HG03378 (cell line): ENCODE measurements at regions not wholly inside any gene's neighbourhood (a gene's known extent, or its start where the extent isn't known, plus 50 kb on each side); places are given as distances from the start of the nearest gene placed in this dataset.

ENCODE experiments used
- ATAC-seq: cut with Tn5 transposase; IDR thresholded peaks from one replicate; pipeline ENCODE4 v1.9.1; 2021; ENCODE audit warnings: mild to moderate bottlenecking, moderate library complexity; ENCODE audit not compliant: unreplicated experiment

DNA sequence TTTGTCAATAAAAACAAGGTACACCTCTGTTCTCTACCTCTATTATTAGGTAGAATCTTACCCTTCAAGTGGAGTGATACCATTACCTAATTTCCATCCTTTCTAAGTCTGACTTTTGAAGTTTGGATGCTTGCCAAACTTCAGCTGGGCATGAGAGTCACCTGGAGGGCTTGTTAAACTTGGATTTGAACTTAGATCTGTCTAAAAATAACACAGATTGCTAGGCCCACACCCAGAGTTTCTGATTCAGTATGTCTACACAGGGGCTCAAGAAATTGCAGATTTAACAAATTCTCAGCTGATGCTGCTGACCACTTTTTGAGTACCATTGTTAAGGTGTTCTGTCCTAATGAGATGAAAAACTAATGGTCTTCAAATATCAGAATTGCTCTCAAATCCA is 512.2 kb downstream of the LMO7 start:
- ATAC-seq = no peak

DNA sequence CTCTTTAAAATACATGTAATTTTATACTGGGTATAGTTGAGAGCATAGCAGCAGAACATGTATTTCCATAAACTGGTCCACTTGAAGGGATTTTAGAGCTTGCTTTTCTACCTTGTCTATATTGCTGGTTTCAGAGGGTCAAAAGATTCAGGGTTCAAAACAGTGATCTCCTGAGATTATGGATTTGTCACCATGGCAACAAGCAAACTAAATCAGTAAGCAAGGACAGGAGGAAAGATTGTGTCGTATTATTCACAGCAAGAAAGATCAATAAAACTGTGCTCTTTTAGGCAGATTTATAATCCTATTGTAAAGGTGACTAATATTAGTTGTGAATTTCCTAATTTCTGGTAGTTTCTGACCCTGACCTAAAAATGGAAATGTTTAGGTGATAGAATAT is 496.4 kb downstream of the LMO7 start:
- no peak for ATAC-seq

DNA sequence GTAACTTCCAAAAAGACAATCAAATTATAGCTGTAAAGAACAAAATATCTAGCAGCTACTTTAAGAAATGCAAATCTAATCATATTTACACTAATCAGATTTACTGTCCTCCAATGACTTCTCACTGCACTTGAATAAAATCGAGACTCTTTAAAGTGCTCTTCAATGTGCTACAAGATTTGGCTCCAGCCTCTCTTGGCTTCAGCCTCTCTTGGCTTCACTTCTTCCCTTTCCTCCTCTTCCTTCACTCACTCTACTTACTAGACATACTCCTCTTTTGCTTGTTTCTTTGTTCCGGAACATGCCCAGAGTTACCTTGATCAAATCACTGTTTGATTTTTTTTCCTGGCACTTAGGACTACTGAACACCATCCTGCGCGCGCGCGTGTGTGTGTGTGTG is 495.4 kb downstream of the LMO7 start:
- ATAC-seq = no peak

DNA sequence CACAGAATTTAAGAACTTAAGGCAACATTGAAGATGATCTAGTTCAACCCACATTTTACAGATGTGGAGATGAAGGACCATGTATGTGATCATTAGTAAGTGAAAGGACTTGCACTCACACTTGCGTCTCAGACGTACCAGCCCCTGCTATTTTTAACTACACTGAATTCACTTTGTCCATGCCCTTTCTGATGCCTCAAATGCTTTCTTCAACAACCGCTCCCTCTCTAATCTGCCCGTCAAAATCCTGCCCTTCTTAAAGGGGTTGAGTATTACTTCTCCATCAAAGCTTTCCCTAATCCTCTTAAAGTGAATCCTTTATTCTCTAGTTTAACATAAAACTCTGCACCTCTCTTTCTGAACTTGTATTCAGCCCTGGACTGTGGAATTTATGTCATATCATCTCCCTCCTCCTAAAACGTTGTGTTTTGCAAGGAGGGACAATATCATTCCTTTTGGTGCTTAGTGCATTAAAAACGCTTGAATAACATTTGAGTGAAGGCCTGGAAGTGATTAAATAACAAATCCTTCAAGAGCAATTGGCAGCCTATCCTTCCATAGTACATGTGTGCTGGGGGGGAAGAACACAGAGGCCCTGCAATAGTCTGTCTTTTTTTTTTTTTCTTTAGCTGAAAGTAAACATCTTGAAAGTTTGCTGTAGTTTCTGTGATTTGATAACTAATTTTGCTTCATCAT is 493.3 kb downstream of the LMO7 start:
- no peak for ATAC-seq

DNA sequence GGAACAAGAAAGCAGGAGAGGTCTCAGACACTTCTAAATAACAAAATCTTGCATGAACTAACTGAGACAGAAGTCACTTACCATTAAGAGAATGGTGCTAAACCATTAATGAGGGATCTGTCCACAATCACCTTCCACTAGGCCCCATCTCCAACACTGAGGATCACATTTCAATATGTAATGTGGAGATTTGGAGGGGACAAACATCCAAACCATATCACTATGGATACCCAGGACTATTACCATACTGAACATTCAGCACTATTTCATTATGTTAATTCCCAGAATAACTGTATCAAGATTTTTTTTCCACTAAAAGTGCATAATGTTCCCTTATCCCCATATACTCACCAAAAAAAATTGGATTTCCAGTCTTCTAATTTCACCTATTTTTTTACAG is 491.8 kb downstream of the LMO7 start:
- no peak for ATAC-seq

DNA sequence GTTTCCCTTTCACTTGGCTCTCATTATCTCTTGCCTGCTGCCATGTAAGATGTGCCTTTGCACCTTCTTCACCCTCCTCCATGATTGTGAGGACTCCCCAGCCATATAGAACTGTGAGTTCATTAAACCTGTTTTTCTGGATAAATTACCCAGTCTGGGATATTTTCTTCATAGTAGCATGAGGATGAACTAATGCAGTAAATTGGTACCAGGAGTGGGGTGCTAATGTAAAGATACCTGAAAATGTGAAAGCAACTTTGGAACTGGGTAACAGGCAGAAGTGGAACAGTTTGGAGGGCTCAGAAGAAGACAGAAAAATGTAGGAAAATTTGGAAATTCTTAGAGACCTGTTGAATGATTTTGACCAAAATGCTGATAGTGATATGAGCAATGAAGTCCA is 487.4 kb downstream of the LMO7 start:
- ATAC-seq = no peak

DNA sequence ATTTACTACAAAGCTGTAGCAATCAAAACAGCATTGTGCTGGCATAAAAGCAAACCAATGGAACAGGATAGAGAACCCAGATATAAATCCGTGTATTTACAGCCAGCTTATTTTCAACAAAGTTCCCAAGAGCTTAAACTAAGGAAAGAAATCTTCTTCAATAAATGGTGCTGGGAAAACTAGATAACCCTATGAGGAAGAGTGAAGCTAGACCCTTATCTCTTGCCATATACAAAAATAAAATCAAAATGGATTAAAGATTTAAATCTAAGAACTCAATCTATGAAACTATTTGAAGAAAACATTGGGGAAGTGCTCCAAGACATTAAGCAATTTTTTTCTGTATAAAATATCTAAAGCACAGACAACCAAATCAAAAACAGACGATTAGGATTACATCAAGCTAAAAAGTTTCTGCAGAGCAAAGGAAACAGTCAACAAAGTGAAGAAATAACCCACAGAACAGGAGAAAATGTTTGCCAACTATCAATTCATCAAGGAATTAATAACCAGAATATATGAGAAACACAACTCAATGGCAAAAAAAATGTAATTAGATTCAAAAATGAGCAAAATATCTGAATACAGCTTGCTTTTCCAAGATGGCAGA is 480.7 kb downstream of the LMO7 start:
- no peak for ATAC-seq

- ATAC-seq = no peak
Observed at GRCh38 chr13:76106763-76107162, 470.6 kb downstream of the LMO7 start.

DNA sequence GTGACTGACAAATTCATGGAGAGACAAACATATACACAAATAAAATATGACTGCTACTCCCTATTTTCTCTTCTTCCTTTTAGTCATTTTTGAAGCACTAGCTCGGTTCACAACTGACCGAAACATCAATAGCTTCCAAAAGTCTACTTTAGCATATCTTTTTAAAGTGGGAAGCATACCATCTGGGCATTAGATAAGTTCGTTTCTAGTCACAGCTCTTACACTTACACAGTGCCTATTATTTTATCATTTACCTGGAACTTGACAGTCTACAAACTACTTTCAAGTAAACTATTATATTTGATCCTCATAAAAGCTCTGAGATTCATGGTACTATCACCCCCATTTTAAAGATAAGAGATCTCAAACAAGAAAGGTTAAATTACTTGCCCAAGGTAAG is 458.5 kb downstream of the LMO7 start:
- no peak for ATAC-seq

- ATAC-seq = no peak
Observed at GRCh38 chr13:76091076-76091475, 454.9 kb downstream of the LMO7 start.

- ATAC-seq = no peak
Observed at GRCh38 chr13:76086729-76087128, 450.6 kb downstream of the LMO7 start.

GRCh38 chr13:76067850-76068249 is 431.7 kb downstream of the LMO7 start:
- no peak for ATAC-seq

GRCh38 chr13:76053181-76053580 is 417.1 kb downstream of the LMO7 start:
- no peak for ATAC-seq

- no peak for ATAC-seq
Observed at GRCh38 chr13:76049376-76049746, 413.2 kb downstream of the LMO7 start.

GRCh38 chr13:76048675-76049375 is 412.7 kb downstream of the LMO7 start:
- ATAC-seq = no peak

GRCh38 chr13:76048131-76048530 is 412.0 kb downstream of the LMO7 start:
- ATAC-seq = no peak

DNA sequence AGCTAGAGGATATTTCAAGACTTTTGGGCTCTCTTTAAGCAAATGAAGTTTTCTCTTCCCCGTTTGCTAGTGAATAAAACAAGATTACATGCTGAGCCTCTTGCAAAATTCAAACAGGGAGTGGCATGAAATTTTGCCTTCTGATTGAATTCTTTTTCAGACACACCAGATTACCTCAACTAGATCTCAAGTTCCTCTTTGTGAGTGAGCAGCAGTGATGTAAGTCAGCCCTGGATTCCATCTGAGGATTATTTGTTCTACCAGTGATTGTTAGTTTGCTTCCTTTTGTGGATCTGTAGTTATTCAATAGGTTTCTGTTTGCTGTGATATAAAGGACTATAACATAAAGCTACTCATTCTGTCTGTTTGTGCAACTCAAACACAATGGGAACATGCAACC is 407.7 kb downstream of the LMO7 start:
- ATAC-seq = no peak

DNA sequence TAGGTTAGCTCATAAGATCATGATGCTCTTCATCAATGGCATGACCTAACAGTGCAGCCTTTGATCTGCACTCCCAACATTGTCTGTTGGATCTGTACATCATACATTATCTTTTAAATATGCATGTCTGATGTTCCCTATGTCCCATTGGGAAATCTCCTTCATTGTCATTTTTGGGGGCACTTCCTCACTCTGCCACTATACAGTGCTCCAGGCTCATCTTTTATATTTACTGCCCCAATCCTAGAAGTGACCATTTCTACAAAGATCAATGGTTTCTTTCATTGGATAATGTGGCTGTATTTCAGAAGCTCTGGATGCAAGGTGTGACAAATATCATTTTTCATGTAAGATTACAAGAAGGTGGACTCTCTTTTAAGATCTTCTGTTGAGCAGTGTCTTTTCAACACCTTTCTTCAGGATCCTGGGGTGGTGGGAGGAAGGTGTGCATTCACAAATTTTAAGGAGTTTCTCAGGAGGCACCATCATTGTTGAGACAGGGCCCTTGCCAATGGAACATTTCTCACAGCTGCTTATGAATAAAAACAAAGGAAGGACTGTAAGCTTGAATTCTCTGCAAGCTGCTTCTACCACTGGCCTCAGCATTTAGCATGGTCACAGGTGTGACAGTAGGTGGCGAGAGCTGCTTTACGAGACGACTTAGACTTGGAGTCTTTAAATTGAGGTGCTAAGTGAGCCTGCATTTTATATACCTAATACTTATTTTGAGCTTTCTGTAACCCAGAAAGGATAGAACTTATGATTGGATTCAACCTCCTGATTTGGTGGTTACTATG is 403.0 kb downstream of the LMO7 start:
- no peak for ATAC-seq

- ATAC-seq = no peak
Observed at GRCh38 chr13:76036176-76036575, 400.0 kb downstream of the LMO7 start.

DNA sequence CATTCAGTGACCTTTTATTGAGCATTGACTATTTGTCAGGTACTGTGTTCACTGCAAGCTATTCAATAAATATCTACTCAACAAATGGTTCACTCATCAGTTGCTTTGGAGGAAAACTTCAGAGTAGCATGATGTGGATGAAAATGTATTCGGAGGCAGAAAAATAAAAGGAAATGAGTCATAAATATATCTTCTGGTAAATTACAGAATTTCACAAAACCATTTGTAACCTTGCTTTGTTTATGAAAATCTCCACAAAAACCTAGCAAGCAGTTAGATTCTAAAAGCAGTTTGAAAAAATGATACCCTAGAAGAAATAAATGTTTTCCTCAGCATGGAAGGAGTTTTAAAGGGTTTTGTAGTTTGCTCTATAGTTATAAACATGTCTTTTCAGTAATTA is 399.6 kb downstream of the LMO7 start:
- no peak for ATAC-seq

GRCh38 chr13:76029706-76030105 is 393.6 kb downstream of the LMO7 start:
- no peak for ATAC-seq

GRCh38 chr13:76029088-76029487 is 393.0 kb downstream of the LMO7 start:
- no peak for ATAC-seq
